Breast epithelium (tissue), 3 donors: ENCODE measurements at regions not wholly inside any gene's neighbourhood (a gene's known extent, or its start where the extent isn't known, plus 50 kb on each side); places are given as distances from the start of the nearest gene placed in this dataset.

Experiments used
- POLR2A ChIP-seq: fragments of 450-650 bp; IDR thresholded peaks from one replicate; pipeline ENCODE4 v1.6.1; 2016; ENCODE audit warnings: antibody characterized with exemption, mild to moderate bottlenecking, moderate library complexity
- POLR2AphosphoS5 ChIP-seq, 3 donors: sonication (generic); formaldehyde crosslinking; IDR thresholded peaks; one replicate each; pipeline ENCODE4 v1.6.1; 2017; ENCODE audit warnings: antibody characterized with exemption in 3 of 3
- TF ChIP-seq, protein P1 (sequence below), 3 donors: fragments of 450-650 bp; IDR thresholded peaks; one replicate each; pipeline ENCODE4 v1.5.1; 2016 to 2017; ENCODE audit warnings: antibody characterized with exemption in 3 of 3, mild to moderate bottlenecking in 3 of 3, moderate library complexity in 3 of 3

DNA sequence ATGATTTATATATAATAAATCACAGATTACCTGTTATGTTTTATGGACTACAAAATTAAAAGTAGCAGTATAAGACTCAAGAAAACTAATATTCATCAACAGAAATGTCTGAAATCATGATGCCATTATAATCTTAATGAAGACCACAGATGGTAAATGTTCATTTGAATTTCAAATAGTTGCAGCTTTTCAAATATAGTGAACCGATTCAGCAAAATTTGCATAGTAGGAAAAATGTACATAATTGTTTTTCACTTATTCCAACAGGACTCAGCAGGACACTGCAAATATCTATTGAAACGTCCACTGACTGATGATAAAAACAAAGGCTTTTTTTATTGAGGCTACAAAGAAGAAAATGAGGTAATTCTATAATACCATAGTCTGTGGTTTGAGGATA lies 51.2 kb upstream of the LSM8 start:
- TF ChIP-seq, protein P1, sequence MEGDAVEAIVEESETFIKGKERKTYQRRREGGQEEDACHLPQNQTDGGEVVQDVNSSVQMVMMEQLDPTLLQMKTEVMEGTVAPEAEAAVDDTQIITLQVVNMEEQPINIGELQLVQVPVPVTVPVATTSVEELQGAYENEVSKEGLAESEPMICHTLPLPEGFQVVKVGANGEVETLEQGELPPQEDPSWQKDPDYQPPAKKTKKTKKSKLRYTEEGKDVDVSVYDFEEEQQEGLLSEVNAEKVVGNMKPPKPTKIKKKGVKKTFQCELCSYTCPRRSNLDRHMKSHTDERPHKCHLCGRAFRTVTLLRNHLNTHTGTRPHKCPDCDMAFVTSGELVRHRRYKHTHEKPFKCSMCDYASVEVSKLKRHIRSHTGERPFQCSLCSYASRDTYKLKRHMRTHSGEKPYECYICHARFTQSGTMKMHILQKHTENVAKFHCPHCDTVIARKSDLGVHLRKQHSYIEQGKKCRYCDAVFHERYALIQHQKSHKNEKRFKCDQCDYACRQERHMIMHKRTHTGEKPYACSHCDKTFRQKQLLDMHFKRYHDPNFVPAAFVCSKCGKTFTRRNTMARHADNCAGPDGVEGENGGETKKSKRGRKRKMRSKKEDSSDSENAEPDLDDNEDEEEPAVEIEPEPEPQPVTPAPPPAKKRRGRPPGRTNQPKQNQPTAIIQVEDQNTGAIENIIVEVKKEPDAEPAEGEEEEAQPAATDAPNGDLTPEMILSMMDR (IDR thresholded peaks at IDR 0.05) = no peak
- TF ChIP-seq POLR2A = no peak
- TF ChIP-seq POLR2AphosphoS5 (IDR thresholded peaks at IDR 0.05) = no peak
